HG03175 (cell line): ENCODE measurements at regions not wholly inside any gene's neighbourhood (a gene's known extent, or its start where the extent isn't known, plus 50 kb on each side); places are given as distances from the start of the nearest gene placed in this dataset.
"Not testable (repeated sequence)": the region's sequence is repeated elsewhere in the genome, so short reads cannot be mapped to it uniquely, and the experiment has no call there.

Source experiments
- ATAC-seq: cut with Tn5 transposase; IDR thresholded peaks from one replicate; pipeline ENCODE4 v1.9.1; 2021; ENCODE audit warnings: mild to moderate bottlenecking, moderate library complexity; ENCODE audit not compliant: unreplicated experiment

DNA sequence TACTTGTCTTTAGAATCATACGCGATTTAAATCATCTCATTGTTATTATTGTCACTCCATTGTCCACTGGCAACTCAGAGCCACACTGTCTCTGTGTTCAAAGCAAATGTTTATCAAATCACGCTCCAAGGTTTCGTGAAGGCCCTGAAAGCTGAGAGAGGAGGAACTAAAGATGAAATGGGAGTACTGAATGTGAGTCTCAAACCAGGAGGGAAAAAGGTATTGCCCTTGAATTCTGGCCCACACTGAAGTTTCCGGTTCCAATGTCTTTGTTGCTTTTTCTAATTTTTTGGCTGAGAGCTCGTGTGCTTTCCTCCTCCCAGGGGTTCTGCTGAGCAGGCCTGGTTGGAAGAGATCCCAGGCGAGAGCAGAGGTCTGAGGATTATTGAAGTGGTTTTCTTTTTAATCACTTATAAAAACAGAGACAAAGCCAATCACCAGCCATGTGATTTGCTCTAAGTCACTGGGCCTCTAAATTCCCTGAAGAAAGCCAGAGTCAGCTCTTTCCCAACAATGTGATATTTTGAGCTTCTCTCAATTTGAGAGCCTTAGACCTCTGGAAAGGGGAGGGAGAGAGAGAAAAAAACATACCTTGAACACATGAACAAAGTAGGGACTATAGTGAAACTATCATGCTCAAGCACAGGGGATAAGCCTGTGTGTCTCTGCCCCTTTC is 420.8 kb upstream of the GRAMD2B start:
- no peak for ATAC-seq

DNA sequence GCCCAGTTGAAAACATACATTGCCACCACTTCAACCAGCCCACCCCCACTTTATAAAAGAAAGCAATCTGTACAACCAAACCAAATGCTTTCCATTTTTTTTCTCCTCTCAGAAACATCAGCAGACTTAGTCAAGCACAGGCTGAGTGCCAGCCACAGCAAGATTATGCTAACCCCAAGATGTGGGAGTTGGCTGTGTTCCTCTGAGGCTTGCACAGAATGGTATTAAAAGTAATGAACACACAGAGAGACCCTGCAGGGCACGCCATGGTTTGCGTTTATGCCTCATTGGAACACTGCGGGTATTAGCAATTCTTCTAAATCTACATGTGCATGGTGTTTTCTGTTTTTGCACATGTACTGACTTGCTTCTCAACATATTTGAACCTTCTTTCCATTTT is 419.9 kb upstream of the GRAMD2B start:
- no peak for ATAC-seq

DNA sequence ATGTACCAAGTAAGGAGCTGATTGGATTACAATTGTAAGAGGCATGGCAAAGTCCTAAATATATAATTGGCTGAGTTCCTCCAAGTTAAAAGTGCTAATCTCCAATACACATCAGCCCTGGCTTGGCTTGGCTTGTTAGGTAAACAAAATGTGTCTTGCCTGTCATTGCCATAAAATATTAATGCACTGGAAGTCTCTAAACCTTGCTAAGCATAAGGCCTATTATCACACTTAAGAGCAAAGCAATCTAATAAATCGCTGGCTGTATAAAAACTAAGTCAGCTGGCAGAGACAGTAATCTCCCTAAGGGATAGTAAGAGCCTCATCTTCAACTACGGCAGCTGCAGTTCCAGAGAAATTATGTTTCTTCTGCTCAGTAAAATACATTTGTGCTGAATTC is 418.6 kb upstream of the GRAMD2B start:
- no peak for ATAC-seq

DNA sequence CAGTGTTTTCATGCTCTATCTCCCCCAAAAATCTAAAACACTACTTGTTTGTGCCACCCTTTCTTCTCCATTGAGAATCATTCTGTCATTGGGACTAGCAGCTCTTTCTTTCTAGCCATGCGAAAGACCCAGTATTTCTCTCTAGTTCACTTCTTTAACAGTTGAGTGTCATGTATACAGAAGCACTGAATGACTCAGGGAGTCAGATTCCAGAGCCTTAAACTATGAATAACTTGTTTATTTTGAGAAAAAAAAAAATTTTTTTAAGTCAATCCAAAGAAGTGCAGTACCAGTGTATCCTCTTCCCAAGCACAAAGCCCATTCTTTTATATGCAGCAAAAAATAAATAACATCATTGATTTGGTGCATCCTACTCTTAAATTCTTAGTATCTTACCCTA is 415.4 kb upstream of the GRAMD2B start:
- ATAC-seq, result no peak

DNA sequence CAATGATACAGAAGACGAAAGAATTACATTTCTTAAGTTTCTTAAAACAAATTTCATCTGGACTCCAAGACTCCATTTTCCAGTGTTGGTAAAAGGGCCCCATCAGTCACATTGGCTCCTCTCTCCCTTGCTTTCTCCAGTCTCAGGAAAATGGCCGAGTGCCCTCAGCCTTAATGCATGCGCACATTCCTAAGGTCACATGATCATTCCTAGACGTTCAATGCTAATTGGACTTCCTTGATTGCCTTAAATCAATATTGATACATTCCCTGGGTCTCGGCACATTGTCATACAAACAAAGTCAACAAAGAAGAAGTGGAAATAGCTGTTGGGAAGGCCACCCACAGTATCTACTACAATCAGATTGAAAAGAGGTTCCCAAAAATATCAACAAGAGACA is 413.6 kb upstream of the GRAMD2B start:
- no peak for ATAC-seq

DNA sequence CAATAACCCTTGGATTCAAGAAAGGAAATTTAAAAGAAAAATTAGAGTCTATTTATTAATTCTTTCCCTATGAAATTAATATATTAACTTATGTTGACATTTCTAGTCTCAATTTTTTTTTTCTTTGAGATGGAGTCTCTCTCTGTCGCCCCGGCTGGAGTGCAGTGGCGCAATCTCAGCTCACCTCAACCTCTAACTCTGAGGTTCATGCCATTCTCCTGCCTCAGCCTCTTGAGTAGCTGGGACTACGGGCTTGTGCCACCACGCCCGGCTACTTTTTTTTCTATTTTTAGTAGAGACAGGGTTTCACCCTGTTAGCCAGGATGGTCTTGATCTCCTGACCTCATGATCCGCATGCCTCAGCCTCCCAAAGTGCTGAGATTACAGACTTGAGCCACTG is 411.7 kb upstream of the GRAMD2B start:
- not testable (repeated sequence) for ATAC-seq

DNA sequence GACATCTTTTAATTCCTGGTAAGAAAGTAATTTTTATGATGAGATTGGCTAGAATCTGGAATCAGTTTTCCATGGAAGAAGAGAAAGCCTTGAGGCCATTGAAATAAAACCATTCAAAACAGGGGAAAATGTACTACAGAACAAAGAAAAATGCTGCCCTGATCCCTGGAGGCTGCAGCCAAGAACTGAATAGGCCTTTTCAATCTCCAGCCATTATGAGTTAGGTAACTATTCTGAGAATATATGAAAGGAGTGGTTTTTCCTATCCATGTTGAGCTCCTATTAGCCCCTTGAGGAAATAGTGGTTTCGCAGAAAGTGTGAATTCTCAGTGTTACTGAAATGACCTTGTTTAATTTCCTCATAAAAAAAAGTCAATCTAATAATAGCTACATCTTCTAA is 408.5 kb upstream of the GRAMD2B start:
- ATAC-seq, result no peak

DNA sequence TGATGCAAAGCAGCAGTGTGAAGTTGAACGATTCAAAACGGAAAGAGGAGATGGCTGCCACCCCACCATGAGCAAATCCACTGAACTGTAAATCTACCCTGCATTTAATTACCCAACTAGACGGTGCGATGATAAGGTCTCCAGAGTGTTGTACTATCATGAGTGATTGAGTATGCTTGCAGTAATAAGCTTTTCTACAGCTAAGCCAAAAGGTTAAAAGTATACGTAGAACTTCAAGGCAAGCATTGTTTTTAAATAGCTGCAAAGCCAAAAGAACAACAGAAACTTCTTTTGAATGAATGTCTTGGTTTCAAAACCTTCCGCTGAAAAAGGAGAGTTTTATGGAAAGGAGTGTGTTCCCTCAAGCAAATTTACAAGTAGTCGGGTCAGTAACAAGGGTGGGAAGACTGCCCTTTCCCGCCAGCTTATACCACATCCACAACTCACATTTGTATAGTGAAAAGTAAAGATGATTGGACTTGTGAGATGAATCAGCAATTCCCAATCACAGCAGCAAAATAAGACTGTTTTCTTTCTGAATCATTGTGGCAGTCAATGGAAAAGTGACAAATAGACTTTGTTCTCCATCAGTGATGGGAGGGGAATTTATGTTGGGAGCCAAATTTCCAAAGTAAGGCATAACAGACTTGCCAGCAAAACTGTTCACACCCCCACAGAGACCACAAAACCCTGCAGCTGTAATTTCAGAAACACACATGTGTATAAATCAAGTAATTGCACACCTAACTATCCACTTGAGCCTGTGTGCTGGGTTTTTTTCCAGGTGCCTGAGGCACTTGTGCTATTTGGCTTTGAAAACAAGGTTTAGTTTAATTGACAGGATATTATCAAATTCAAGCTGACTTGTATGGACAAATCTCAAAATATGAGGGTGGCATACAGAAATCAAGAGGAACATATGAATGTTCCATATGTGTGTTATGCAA is 407.7 kb upstream of the GRAMD2B start:
- ATAC-seq, result no peak

DNA sequence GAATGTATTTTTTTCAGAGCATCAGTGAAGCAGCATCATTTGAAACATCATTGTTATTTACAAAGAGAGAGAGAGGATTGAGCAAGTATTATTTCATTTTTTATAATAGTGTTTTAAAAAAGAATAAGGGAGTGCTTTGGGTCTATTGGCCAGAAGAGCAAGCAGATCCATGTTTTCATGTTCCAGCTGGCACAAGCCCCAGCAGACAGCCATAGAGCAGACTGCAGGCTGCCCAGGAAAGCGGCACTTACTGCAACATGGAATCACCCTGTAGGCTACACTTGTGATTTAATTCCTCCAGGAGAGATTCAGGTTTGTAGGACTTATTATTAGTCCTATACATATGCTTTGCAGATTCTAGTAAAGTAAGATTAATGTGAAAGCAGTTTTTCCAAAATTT is 407.0 kb upstream of the GRAMD2B start:
- no peak for ATAC-seq

DNA sequence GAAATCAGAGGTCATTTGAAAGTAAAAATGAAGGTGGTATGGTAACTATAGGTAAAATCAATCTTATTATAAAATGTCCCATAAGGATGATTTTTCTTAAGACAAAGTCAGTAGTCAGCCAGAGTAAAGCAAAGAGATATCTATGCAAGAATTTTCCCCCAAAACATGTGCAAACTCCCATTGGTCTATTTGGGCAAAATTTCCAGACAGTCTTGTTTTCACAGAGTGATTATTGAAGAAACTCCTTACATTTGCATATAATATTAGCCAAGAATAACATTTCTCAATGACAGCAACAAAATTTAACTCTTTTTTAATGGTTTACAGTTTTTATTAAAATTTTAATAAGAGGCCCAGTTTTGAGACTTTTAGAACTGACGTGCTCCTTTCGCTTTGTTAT is 406.1 kb upstream of the GRAMD2B start:
- no peak for ATAC-seq

DNA sequence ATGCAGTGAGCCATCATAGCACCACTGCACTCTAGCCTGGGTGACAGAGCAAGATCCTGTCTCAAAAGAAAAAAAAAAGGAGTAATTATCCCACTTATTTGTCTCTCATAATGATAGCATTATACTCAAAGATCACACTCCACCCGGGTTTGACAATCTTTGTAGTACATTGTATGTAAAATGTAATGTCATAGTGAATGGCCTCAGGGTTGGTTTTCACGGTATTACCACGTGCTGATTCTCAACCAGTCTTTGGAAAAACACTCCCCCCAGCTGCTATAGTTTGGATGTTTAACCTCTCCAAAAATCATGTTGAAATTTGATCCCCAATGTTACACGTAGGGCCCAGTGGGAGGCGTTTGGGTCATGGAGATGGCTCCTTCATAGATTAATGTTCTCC is 402.4 kb upstream of the GRAMD2B start:
- no peak for ATAC-seq

DNA sequence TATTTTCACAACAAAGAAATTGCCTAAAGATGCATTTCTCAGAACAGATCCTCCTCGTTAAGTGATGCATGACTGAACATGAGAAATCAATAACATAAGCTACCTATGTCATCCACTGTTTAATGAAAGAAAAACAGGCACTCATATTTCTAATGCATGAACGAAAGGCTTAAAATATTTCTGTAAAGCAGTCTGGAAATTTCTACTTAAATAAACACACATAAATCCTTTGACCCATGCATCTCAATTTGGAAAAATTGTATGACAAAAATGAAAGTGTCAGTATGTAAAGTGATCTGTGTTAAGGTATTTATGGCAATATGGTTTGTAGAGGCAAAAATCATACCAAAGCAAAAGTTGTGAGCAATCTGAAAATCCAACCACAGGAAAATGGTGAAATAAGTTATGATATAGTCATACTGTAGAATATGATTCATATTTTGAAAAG is 399.2 kb upstream of the GRAMD2B start:
- no peak for ATAC-seq

DNA sequence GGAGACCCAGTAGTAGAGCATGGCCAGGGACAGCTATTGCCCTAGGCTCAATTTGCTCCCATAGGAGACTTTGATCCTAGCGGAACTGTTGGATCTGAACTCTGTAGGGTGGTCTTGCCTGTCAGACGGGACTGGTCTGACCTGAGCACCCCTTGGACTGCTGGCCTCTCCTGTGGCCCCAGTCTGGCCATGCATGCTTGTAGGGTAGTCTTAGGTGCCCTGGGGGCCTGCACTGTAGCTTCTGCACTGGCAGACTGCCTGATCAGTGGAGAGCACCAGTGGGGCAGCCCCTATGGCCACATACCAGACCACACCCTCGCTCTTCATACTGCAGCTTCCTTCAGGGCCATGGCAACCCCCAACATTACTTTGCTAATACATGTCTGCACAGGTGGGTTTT is 396.1 kb upstream of the GRAMD2B start:
- ATAC-seq, result no peak

DNA sequence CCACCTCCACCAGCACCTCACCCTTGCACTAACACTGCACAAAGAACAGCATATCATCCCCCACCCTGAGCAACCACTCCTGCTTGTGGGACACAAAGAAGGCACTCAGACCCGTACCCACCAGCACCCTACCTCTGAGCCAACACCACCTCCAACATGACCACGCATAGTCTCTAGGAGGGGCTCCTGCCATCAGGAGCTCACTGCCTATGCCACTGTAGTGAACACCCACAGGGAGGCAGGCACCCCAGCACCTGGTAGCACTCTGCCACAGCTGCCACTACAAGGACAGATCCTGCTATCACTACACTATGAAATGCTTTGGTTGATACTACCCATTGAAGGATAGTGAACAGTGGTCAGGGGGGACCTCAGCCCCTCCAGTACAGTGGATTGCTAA is 395.6 kb upstream of the GRAMD2B start:
- ATAC-seq, result no peak

DNA sequence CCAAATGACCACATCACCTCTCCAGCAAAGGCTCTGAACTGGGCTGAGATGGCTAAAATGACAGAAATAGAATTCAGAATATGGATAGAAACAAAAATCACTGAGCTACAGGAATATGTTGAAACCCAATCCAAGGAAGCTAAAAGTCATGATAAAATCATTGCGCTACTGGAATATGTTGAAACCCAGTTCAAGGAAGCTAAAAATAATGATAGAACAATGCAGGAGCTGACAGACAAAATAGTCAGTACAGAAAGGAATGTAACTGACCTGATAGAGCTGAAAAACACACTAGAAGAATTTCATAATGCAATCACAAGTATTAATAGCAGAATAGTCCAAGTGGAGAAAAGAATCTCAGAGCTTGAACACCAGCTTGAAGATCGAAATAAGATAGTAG is 394.9 kb upstream of the GRAMD2B start:
- ATAC-seq, result no peak

DNA sequence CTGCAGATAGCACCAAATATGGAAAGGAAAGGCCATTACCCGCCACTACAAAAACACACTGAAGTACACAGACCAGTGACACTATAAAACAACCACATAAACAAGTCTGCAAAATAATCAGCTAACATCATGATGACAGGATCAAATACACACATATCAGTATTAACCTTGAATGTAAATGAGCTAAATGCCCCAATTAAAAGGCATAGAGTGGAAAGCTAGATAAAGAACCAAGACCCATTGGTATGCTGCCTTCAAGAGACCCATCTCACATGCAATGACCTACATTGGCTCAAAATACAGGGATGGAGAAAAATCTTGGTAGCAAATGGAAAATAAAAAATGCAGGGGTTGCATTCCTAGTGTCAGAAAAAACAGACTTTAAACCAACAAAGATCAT is 393.9 kb upstream of the GRAMD2B start:
- not testable (repeated sequence) for ATAC-seq

DNA sequence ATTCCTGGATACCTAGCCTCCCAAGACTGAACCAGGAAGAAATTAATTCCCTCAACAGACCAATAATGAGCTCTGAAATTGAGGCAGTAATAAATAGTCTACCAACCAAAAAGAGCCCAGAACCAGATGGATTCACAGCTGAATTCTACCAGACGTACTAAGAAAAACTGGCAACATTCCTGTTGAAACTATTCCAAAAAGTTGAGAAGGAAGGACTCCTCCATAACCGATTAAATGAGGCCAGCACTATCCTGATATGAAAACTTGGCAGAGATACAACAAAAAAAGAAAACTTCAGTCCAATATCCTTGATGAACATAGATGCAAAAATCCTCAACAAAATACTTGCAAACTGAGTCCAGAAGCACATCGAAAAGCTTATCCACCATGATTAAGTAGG is 392.5 kb upstream of the GRAMD2B start:
- no peak for ATAC-seq

DNA sequence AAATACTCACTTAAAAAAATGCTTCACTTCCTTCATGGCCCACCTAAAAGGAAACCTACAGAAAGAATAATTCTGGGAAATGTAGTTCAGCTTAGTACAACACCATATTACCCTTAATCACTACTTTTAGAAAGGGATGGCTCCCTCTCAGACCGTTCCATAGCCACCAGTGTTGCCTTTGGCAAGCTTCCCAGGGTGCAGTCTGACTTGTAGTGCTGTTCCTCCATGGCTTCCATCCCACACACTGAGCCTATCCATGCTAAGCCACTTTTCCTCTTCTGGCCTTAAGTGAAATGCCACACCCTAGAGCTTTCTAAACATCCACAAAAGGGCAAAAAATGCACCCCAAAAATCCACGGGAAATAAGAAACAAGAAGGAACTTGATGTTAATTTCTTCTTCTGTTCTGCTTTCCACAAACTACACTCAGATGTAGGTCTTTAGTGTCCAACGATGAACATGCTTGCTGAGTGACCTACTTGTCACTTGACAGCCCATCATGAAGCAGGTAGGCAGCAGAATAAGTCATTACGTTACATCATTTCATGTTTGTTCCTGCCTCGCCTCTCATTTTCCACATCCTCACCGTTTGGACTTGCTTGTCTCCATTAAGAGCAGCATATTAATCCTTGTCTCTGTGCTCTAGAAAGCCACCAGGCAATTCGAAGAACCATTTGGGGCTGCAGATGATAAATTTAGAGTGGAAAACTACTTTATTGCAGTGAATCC is 391.1 kb upstream of the GRAMD2B start:
- ATAC-seq, result no peak

DNA sequence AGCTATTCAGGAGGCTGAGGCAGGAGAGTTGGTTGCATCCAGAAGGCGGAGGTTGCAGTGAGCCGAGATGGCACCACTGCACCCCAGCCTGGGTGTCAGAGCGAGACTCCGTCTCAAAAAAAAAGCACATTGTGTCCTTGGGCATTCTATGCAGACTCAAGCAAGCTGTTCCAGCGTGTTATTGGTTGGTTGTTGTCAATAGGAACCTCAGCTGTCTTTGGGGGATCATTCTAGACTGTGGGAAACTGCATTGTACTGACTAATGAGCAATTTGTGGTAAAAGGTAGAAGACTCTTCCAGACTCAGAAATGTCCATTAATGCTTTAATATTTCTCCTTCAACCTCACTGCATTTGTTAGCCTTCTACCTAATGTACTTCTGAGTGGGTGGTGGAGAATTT is 379.5 kb upstream of the GRAMD2B start:
- ATAC-seq, result no peak

DNA sequence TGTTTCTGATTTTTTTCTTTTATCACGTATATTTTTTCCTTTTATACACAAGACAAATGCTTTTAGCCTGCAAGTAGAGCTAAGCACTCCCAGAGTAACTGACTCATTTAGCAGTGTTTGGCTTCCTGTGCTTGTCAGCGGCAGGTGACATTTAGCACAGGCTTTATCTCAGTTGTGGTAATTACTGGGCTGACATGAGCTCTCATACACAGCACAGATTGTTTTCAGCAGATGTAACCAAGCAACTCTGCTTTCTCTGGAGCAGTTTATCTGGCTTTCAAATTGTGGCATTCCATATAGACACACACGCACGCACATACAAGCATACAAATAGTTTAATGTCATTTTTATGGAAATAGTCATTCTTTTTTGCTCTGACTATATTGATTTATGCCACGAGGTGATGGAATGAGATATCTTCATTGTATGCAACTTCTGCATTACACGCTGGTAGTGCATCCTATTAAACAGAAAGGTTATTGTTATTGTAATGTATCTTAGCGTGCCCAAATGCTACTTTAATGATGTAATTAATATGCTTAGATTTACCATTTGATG is 379.0 kb upstream of the GRAMD2B start:
- no peak for ATAC-seq

DNA sequence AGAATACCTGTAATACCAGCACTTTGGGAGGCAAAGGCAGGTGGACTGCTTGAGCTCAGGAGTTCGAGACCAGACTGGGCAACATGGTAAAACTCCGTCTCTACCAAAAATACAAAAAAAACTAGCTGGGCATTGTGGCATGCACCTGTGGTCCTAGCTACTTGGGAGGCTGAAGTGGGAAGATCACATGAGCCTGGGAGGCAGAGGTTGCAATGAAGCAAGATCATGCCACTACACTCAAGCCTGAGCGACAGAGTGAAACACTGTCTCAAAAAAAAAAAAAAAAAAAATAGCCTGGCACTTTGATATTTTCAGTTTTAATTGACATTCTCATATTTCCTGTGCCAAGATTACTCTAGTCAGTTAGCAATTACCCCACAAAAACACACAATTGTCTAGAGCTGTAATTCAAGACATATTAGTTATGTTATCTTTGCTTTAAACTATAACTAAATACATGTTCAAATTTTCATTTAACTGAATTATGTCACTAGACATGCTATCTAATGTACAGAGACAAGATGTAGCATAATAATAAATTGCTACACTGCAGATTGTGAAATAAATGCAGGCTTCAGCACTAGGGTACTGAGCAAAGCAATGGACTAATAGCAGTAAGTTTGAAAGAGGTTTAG is 378.2 kb upstream of the GRAMD2B start:
- no peak for ATAC-seq
